CD4-positive, alpha-beta T cell (primary cell): ENCODE measurements at regions not wholly inside any gene's neighbourhood (a gene's known extent, or its start where the extent isn't known, plus 50 kb on each side); places are given as distances from the start of the nearest gene placed in this dataset.

Experiments
- ATAC-seq: fragments of 200-7000 bp; cut with Tn5 transposase; one replicate; pipeline ENCODE4 v1.10.0; 2022; ENCODE audit warnings: mild to moderate bottlenecking; ENCODE audit not compliant: poor library complexity
- CTCF ChIA-PET: fragments of 350-600 bp; sonication (Branson Sonifier 250); formaldehyde crosslinking; loops from one replicate; lab custom pipeline; 2021; ENCODE audit warnings: antibody characterized with exemption, inconsistent platforms; lab: Charles Lee
- POLR2A ChIA-PET: fragments of 350-600 bp; sonication (Branson Sonifier 250); formaldehyde crosslinking; loops from one replicate; lab custom pipeline; 2021; ENCODE audit warnings: antibody characterized with exemption, inconsistent platforms; lab: Charles Lee
- DNase-seq, 14 experiments: peaks; one replicate each; pipeline ENCODE4 v3.0.0-alpha.2; 2013 to 2020; ENCODE audit warnings: mixed read lengths in 2 of 14
- H3K27ac ChIP-seq, 2 donors: one replicate each; pipeline versions ENCODE4 v1.5.1 to v1.7.0; 2013; ENCODE audit warnings: low read length in 2 of 2, low read depth in 1 of 2, mild to moderate bottlenecking in 1 of 2
- H3K27me3 ChIP-seq, 2 experiments: 1 replicate in 1 of 2; 2 replicates in 1 of 2; pipeline versions ENCODE4 v1.6.1 to v1.7.0; 2013; ENCODE audit warnings: low read length in 2 of 2, control low read depth in 1 of 2, mild to moderate bottlenecking in 1 of 2, moderate library complexity in 1 of 2; ENCODE audit not compliant: insufficient read depth in 2 of 2, control insufficient read depth in 1 of 2
- H3K36me3 ChIP-seq: one replicate; pipeline ENCODE4 v1.6.1; 2013; ENCODE audit warnings: low read length, control low read depth; ENCODE audit not compliant: insufficient read depth
- H3K4me1 ChIP-seq: one replicate; pipeline ENCODE4 v1.6.1; 2013; ENCODE audit warnings: low read length, control low read depth; ENCODE audit not compliant: insufficient read depth
- H3K4me3 ChIP-seq: one replicate; pipeline ENCODE4 v1.5.1; 2013; ENCODE audit warnings: mild to moderate bottlenecking, low read length, moderate library complexity
- H3K9me3 ChIP-seq, 2 experiments: 1 replicate in 1 of 2; 2 replicates in 1 of 2; pipeline versions ENCODE4 v1.6.1 to v1.7.0; 2013; ENCODE audit warnings: low read length in 2 of 2, mild to moderate bottlenecking in 2 of 2, control low read depth in 1 of 2, moderate library complexity in 1 of 2; ENCODE audit not compliant: control insufficient read depth in 1 of 2, insufficient read depth in 1 of 2
- H3K27ac Mint-ChIP-seq: one replicate; pipeline ENCODE4 v1.8.0; 2020; ENCODE audit warnings: mixed read lengths
- H3K27me3 Mint-ChIP-seq: one replicate; pipeline ENCODE4 v1.8.0; 2021; ENCODE audit warnings: mixed read lengths
- H3K36me3 Mint-ChIP-seq: one replicate; pipeline ENCODE4 v1.8.0; 2021; ENCODE audit warnings: low read depth, mixed read lengths
- H3K4me1 Mint-ChIP-seq: one replicate; pipeline ENCODE4 v1.8.0; 2021; ENCODE audit warnings: low read depth, mixed read lengths
- H3K4me3 Mint-ChIP-seq: one replicate; pipeline ENCODE4 v1.8.0; 2020; ENCODE audit warnings: mild to moderate bottlenecking, mixed read lengths
- H3K9me3 Mint-ChIP-seq: one replicate; pipeline ENCODE4 v1.8.0; 2020; ENCODE audit warnings: mixed read lengths
- intact Hi-C, 2 experiments: fragments of 100-400 bp; cut with DNase I in 1 of 2; cut with micrococcal nuclease in 1 of 2; formaldehyde crosslinking; loops; one replicate each; pipeline versions ENCODE4 v1.15.1 to v1.9.0; 2023 to 2025; cut with DNase I, micrococcal nuclease
- TF ChIP-seq, protein P1 (sequence below): fragments of 200-600 bp; IDR thresholded peaks from one replicate; pipeline ENCODE4 v1.8.0; 2022; ENCODE audit warnings: antibody characterized with exemption, mild to moderate bottlenecking

GRCh38 chr1:2916153-2916552 is 105.1 kb upstream of the ACTRT2 start:
- Mint-ChIP-seq H3K4me3 (no peak overlapping the region), H3K36me3 (no peaks in the 10 kb centered on the region), H3K4me1 (no peaks in the 10 kb centered on the region), H3K27ac (no peak overlapping the region), H3K9me3 (no peaks in the 10 kb centered on the region), H3K27me3 (no peaks in the 10 kb centered on the region)
- H3K4me3 ChIP-seq, result no peak overlapping the region
- TF ChIP-seq, protein P1, sequence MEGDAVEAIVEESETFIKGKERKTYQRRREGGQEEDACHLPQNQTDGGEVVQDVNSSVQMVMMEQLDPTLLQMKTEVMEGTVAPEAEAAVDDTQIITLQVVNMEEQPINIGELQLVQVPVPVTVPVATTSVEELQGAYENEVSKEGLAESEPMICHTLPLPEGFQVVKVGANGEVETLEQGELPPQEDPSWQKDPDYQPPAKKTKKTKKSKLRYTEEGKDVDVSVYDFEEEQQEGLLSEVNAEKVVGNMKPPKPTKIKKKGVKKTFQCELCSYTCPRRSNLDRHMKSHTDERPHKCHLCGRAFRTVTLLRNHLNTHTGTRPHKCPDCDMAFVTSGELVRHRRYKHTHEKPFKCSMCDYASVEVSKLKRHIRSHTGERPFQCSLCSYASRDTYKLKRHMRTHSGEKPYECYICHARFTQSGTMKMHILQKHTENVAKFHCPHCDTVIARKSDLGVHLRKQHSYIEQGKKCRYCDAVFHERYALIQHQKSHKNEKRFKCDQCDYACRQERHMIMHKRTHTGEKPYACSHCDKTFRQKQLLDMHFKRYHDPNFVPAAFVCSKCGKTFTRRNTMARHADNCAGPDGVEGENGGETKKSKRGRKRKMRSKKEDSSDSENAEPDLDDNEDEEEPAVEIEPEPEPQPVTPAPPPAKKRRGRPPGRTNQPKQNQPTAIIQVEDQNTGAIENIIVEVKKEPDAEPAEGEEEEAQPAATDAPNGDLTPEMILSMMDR, result no peak
- H3K36me3 ChIP-seq, result no peaks in the 10 kb centered on the region
- intact Hi-C loops, result no loop called here
- H3K4me1 ChIP-seq, result no peaks in the 10 kb centered on the region
- no peaks in the 10 kb centered on the region for H3K27me3 ChIP-seq
- H3K27ac ChIP-seq, result no peak overlapping the region
- DNase-seq (no peak), ATAC-seq (no peak)
- ChIA-PET CTCF (no interaction called here), POLR2A (no interaction called here)
- peaks cover 0 to 13% of the 10 kb centered on the region in 2 experiments for H3K9me3 ChIP-seq

GRCh38 chr1:2916706-2917105 is 104.6 kb upstream of the ACTRT2 start:
- Mint-ChIP-seq H3K27ac (no peak overlapping the region), H3K36me3 (no peaks in the 10 kb centered on the region), H3K4me1 (no peaks in the 10 kb centered on the region), H3K4me3 (no peak overlapping the region), H3K9me3 (no peaks in the 10 kb centered on the region), H3K27me3 (no peaks in the 10 kb centered on the region)
- H3K36me3 ChIP-seq, result no peaks in the 10 kb centered on the region
- DNase-seq (no peak), ATAC-seq (no peak)
- ChIA-PET CTCF (no interaction called here), POLR2A (no interaction called here)
- H3K9me3 ChIP-seq, result peaks cover 0 to 13% of the 10 kb centered on the region in 2 experiments
- intact Hi-C loops, result no loop called here
- no peak overlapping the region for H3K27ac ChIP-seq
- H3K4me1 ChIP-seq, result peaks cover under 1% of the 10 kb centered on the region
- TF ChIP-seq, protein P1, result no peak
- no peaks in the 10 kb centered on the region for H3K27me3 ChIP-seq
- H3K4me3 ChIP-seq, result no peak overlapping the region

DNA sequence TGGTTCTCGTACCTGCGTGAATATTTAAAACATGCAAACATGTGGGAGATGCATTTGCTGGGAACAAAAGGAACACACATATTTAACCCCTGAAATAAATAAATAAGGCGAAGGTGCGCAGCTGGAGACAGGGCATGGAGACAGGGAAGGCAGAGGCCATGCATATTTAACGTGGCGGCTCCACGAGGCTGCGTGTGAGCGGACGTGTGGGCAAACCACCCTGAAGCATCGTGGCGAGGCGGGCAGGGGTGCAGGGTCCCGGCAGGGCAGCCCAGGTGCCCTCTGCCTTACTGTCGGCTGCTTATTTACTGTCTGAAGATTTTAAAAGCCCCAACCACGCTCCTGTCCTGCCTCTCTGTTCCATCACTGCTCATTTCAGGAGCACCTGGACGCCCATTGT is 104.0 kb upstream of the ACTRT2 start:
- no peak for ATAC-seq
- H3K27me3 Mint-ChIP-seq, result no peaks in the 10 kb centered on the region
- CTCF ChIA-PET, result no interaction called here

More for the DNA sequence above, 104.0 kb upstream of the ACTRT2 start:
- peaks cover 0 to 13% of the 10 kb centered on the region in 2 experiments for H3K9me3 ChIP-seq
- POLR2A ChIA-PET, result no interaction called here
- no peaks in the 10 kb centered on the region for H3K27me3 ChIP-seq
- DNase-seq, result no peak
- Mint-ChIP-seq H3K9me3 (no peaks in the 10 kb centered on the region), H3K4me1 (no peaks in the 10 kb centered on the region), H3K27ac (no peak overlapping the region), H3K36me3 (no peaks in the 10 kb centered on the region), H3K4me3 (no peak overlapping the region)
- H3K4me1 ChIP-seq, result peaks cover 6% of the 10 kb centered on the region
- TF ChIP-seq, protein P1, result no peak
- H3K4me3 ChIP-seq, result no peak overlapping the region
- H3K36me3 ChIP-seq, result no peaks in the 10 kb centered on the region
- H3K27ac ChIP-seq, result no peak overlapping the region
- intact Hi-C loops, result no loop called here
